ENCODE measurements at regions not wholly inside any gene's neighbourhood (a gene's known extent, or its start where the extent isn't known, plus 50 kb on each side); places are given as distances from the start of the nearest gene placed in this dataset.
"Not testable (repeated sequence)": the region's sequence is repeated elsewhere in the genome, so short reads cannot be mapped to it uniquely, and the experiment has no call there.

GRCh38 chr22:22977479-22978200 is 90.0 kb downstream of the IGLL5 start:
- no peak for DNase-seq

GRCh38 chr22:22978637-22979036 is 91.0 kb downstream of the IGLL5 start:
- DNase-seq, result no peak

GRCh38 chr22:22979121-22979724 is 91.1 kb upstream of the GNAZ start:
- no peak for DNase-seq

- no peak for DNase-seq
These were observed 90.4 kb upstream of the GNAZ start for GRCh38 chr22:22979954-22980353.

- DNase-seq, result no peak
These were observed 88.4 kb upstream of the GNAZ start for GRCh38 chr22:22981670-22982571.

DNA sequence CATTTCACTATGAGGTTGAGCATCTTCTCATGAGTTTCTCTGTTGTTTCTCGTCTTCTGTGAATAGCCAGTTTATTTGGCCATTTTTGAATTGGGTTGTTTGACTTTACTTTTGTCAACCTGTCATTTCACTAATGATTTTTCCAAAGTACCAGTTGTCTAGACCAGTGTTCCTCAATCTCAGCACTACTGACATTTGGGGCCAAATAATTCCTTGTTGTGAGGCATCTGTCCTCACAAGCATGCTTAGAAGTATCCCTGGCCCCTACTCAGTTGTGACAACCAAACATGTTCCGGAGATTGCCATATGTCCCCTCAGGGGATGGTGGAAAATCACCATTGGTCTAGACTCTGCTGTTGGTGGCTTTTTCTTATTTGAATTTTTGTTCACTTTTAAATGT is 87.7 kb upstream of the GNAZ start:
- DNase-seq, result no peak

DNA sequence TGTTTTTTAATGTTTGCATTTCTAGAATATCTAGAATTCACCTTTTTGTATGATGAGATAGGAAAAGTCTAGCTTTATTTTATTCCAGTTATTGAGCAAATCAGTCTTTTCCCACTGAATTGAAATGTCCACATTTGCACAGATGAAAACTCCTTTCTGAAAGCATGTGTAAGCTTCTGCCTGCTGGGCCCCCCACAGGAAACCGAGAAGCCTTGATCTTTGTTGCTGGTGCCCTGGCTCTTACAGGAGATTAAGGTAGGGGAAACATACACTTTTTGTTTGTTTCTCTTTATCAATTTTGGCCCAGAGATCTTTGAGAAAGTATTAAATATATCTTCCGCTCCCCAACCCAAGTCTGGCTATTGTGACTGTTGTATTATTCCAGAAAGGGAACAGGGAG is 87.2 kb upstream of the GNAZ start:
- DNase-seq, result no peak

GRCh38 chr22:22983816-22984215 is 86.5 kb upstream of the GNAZ start:
- DNase-seq, result no peak

- no peak for DNase-seq
These were observed 85.4 kb upstream of the GNAZ start for GRCh38 chr22:22984967-22985366.

DNA sequence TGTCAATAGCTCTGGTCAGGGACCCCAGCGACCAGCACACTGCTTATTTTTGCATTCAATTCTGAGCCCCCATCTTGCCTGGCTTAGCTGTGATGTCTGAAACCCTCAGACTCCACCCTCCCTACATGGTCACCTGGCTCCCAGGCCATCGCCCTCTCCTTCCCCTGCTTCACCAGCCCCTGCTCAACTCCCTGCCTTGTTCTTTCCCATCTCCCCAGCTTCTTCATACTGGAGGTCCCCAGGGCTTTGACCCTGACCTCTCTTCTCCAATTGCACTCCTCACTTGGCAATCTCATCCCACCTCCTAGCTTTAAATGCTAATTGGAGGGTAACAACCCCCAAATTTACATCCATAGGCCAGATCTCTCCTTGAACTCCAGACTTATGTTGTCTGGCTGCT is 84.3 kb upstream of the GNAZ start:
- DNase-seq, result no peak

- DNase-seq, result no peak
These were observed 83.7 kb upstream of the GNAZ start for GRCh38 chr22:22986640-22987039.

DNA sequence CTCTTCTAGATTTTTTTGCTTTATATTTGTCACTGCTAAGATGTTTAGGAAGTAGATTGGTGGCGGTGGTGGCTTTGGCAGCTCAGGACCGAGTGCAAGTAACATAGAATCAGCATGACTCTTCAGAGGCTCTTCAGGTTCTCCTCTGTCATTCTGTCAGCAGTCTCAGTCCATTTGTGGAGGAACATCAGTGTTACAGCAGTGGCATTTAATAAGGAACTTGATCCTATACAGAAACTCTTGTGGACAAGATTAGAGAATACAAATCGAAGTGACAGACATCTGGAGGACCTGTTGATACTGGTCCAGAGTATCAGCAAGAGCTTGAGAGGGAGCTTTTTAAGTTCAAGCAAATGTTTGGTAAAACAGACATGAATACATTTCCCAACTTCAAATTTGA is 82.2 kb upstream of the GNAZ start:
- DNase-seq, result no peak

- no peak for DNase-seq
These were observed 81.5 kb upstream of the GNAZ start for GRCh38 chr22:22988785-22989184.

DNA sequence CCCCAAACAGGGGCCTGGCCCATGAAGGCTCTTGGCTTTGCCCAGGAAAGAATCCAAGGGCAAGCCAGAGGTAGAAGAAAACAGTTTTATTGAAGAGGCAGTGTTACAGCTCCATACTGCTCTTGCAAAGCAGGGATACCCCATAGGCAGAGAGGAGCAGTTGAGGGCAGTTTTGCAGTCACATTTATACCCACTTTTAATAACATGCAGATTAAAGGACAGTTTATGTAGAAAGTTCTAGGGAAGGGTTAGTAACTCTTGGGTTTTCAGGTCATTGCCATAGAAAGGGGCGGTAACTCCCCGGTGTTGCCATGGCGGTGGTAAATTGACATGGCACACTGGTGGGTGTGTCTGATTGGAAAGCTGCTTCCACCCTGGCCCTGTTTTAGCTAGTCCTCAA is 80.5 kb upstream of the GNAZ start:
- DNase-seq, result no peak

DNA sequence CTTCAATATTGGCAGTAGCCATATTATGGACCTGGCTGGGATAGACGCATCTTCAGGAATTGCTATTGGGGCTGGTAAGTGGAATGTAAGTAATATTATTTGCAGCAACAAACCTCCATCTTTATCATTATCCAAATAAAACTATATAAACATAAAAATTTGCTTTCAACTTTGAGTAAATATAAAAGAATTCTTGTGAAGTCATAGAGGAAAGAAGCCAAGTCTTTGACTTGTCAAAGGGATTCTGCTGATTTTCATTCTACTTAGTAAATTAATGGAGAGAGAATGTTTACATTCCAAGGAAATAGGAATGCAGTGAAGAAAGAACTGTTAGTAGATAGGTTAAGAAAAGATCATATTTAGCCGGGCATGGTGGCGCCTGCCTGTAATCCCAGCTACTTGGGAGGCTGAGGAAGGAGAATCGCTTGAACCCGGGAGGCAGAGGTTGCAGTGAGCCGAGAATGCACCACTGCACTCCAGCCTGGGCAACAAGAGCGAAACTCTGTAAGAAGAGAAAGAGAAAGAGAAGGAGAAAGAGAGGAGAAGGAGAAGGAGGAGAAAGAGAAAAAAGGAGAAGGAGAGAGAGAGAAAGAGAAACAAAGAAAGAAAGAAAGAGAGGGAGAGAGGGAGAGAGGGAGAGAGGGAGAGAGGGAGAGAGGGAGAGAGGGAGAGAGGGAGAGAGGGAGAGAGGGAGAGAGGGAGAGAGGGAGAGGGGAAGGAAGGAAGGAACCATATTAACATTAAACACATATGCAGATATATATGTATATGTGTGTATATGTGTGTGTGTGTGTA is 79.4 kb upstream of the GNAZ start:
- not testable (repeated sequence) for DNase-seq

- no peak for DNase-seq
These were observed 77.8 kb upstream of the GNAZ start for GRCh38 chr22:22992474-22992873.

GRCh38 chr22:22993184-22993583 is 77.1 kb upstream of the GNAZ start:
- DNase-seq, result no peak

DNA sequence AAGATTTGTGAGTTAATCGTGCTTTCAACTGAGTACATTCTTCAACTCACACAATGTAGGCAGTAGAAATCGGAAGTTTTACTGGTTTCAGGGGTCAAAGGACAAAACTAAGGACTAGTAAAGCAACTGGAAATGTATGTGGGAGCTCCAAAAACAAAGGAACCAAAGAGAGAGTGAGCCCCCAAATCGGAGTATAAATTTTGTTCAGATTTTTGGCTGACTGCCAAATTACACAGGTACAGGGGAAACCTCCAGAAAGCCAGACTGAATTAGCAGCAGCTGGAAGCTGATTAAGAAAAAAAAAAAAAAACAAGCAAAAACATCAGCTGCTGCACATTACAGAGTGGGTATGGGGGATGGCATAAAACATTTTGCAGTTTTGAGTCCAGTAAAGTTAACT is 75.2 kb upstream of the GNAZ start:
- DNase-seq, result no peak

GRCh38 chr22:22996511-22997261 is 73.6 kb upstream of the GNAZ start:
- DNase-seq, result no peak

DNA sequence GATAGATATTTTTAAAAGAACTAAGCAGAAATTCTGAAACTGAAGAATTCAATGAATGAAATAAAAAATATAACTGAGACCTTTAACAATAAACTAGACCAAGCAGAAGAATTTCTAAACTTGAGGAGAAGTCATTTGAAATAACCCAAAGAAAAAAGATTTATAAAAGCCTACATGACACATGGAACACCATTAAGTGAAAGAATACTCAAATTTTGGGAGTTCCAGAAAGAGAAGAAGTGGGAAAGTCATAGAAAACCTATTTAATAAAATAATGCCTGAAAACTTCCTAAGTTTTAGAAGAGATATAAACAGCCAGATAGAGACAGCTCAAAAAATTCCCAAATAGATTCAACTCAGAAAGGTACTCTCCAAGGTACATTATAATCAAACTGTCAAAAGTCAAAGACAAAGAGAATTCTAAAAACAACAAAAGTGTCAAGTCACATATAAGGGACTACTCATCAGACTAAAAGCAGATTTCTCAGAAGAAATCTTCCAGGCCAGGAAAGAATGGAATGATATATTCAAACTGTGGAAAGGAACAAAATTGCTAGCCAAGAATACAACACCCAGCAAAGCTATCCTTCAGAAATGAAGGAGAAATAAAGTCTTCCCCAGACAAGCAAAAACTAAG is 72.9 kb upstream of the GNAZ start:
- no peak for DNase-seq

DNA sequence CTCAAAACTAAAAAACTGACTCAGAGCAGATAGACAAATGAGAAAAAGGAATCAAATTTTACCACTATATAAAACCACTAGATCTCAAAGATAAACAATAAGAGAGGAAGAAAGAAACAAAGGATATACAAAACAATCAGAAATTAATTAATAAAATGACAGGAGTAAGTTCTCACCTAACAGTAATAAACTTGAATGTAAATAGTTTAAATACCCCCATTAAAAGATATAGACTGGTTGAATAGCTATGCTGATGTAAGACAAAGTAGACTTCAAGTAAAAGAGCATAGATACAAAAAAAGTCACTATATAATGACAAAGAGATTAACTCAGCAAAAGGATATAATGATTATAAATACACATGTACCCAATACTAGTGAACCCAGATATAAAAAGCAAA is 72.3 kb upstream of the GNAZ start:
- DNase-seq, result no peak

DNA sequence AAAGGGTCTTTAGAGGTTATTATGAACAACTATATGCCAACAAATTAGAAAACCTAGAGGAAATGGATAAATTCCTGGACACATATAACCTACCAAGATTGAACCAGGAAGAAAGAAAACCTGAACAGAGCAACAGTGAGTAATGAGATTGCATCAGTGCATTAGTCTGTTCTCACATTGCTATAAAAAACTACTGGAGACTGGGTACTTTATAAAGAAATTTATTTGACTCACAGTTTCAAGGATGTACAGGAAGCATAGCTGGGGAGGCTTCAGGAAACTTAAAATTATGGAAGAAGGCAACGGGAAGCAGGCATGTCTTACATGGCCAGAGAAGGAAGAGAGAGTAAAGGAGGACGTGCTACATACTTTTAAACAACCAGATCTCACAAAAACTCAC is 70.8 kb upstream of the GNAZ start:
- DNase-seq, result no peak
